ENCODE measurements at regions not wholly inside any gene's neighbourhood (a gene's known extent, or its start where the extent isn't known, plus 50 kb on each side); places are given as distances from the start of the nearest gene placed in this dataset.

GRCh38 chr13:108448891-108449290 is 179.4 kb downstream of the TNFSF13B start:
- TF ChIP-seq CTCF (IDR thresholded peaks at IDR 0.05) (no peak), POLR2A (IDR thresholded peaks at IDR 0.05) (no peak)
- no peaks in the 10 kb centered on the region for H3K4me1 ChIP-seq
- intact Hi-C loops (cut with DNase I; ENCODE audit: low total_unique reads): no loop called here
- no peaks in the 10 kb centered on the region for H3K36me3 ChIP-seq
- H3K27me3 ChIP-seq: no peaks in the 10 kb centered on the region
- H3K9me3 ChIP-seq: no peaks in the 10 kb centered on the region
- DNase-seq (ENCODE audit: low spot score in 2 of 2): no peak
- H3K4me3 ChIP-seq: no peak overlapping the region
- no peak overlapping the region for H3K27ac ChIP-seq

- no peak overlapping the region for H3K4me3 ChIP-seq
- no peaks in the 10 kb centered on the region for H3K36me3 ChIP-seq
- no peaks in the 10 kb centered on the region for H3K9me3 ChIP-seq
- H3K27ac ChIP-seq: no peak overlapping the region
- H3K4me1 ChIP-seq: no peaks in the 10 kb centered on the region
- no peak for DNase-seq (ENCODE audit: low spot score in 2 of 2)
- TF ChIP-seq POLR2A (IDR thresholded peaks at IDR 0.05) (no peak), POLR2AphosphoS5 (IDR thresholded peaks at IDR 0.05) (no peak), CTCF (IDR thresholded peaks at IDR 0.05) (no peak)
- intact Hi-C loops (cut with DNase I; ENCODE audit: low total_unique reads): no loop called here
- no peaks in the 10 kb centered on the region for H3K27me3 ChIP-seq
Observed at GRCh38 chr13:108451121-108451520, 178.3 kb upstream of the MYO16 start.

- intact Hi-C loops (cut with DNase I; ENCODE audit: low total_unique reads): no loop called here
- no peak for DNase-seq (ENCODE audit: low spot score in 2 of 2)
- H3K27ac ChIP-seq: no peak overlapping the region
- no peaks in the 10 kb centered on the region for H3K27me3 ChIP-seq
- TF ChIP-seq CTCF (IDR thresholded peaks at IDR 0.05): no peak
- no peak for TF ChIP-seq POLR2A (IDR thresholded peaks at IDR 0.05)
- TF ChIP-seq POLR2AphosphoS5 (IDR thresholded peaks at IDR 0.05): no peak
- H3K36me3 ChIP-seq: no peaks in the 10 kb centered on the region
- H3K4me1 ChIP-seq: no peaks in the 10 kb centered on the region
- H3K9me3 ChIP-seq: peaks cover 0 to 6% of the 10 kb centered on the region in 2 donors
- H3K4me3 ChIP-seq: no peak overlapping the region
Observed at GRCh38 chr13:108455320-108455719, 174.1 kb upstream of the MYO16 start.

GRCh38 chr13:108460043-108460442 is 169.4 kb upstream of the MYO16 start:
- intact Hi-C loops (cut with DNase I; ENCODE audit: low total_unique reads): no loop called here
- H3K4me3 ChIP-seq: no peak overlapping the region
- no peaks in the 10 kb centered on the region for H3K36me3 ChIP-seq
- H3K27me3 ChIP-seq: no peaks in the 10 kb centered on the region
- TF ChIP-seq CTCF (IDR thresholded peaks at IDR 0.05): no peak
- no peak for TF ChIP-seq POLR2A (IDR thresholded peaks at IDR 0.05)
- TF ChIP-seq POLR2AphosphoS5 (IDR thresholded peaks at IDR 0.05): no peak
- no peaks in the 10 kb centered on the region for H3K4me1 ChIP-seq
- H3K9me3 ChIP-seq: peaks cover 0 to 6% of the 10 kb centered on the region in 2 donors
- H3K27ac ChIP-seq: no peak overlapping the region
- DNase-seq (ENCODE audit: low spot score in 2 of 2): no peak

- Histone ChIP-seq H3K36me3 (no peaks in the 10 kb centered on the region), H3K4me3 (no peak overlapping the region), H3K27ac (no peak overlapping the region), H3K9me3 (peaks cover 0 to 6% of the 10 kb centered on the region in 2 donors), H3K27me3 (no peaks in the 10 kb centered on the region), H3K4me1 (no peaks in the 10 kb centered on the region)
- TF ChIP-seq POLR2A (IDR thresholded peaks at IDR 0.05): no peak
- no peak for TF ChIP-seq CTCF (IDR thresholded peaks at IDR 0.05)
- no peak for TF ChIP-seq POLR2AphosphoS5 (IDR thresholded peaks at IDR 0.05)
- DNase-seq (ENCODE audit: low spot score in 2 of 2): no peak
- intact Hi-C loops (cut with DNase I; ENCODE audit: low total_unique reads): no loop called here
Observed at GRCh38 chr13:108460746-108461145, 168.7 kb upstream of the MYO16 start.
